ENCODE measurements at regions not wholly inside any gene's neighbourhood (a gene's known extent, or its start where the extent isn't known, plus 50 kb on each side); places are given as distances from the start of the nearest gene placed in this dataset.
A peak's percentile ranks its signal among the peaks of the same experiment; 100 is the strongest.

GRCh38 chr2:128622371-128622770 lies 303.7 kb upstream of the HS6ST1 start:
- DNase-seq = no peak

- no peak for DNase-seq
These were observed 304.4 kb upstream of the HS6ST1 start for GRCh38 chr2:128622955-128623620.

- no peak for DNase-seq
These were observed 305.4 kb upstream of the HS6ST1 start for GRCh38 chr2:128623776-128624761.

GRCh38 chr2:128624956-128625355 lies 306.3 kb upstream of the HS6ST1 start:
- DNase-seq = no peak

GRCh38 chr2:128625421-128625820 lies 306.8 kb upstream of the HS6ST1 start:
- DNase-seq = no peak

GRCh38 chr2:128625963-128626759 lies 307.5 kb upstream of the HS6ST1 start:
- peak; percentile 35 for DNase-seq

- peak; percentile 61 for DNase-seq
These were observed 308.3 kb upstream of the HS6ST1 start for GRCh38 chr2:128626760-128627511.

- peak; percentile 9 for DNase-seq
These were observed 309.5 kb upstream of the HS6ST1 start for GRCh38 chr2:128628206-128628605.

- no peak for DNase-seq
These were observed 310.3 kb upstream of the HS6ST1 start for GRCh38 chr2:128628996-128629395.

GRCh38 chr2:128630974-128631697 lies 312.5 kb upstream of the HS6ST1 start:
- DNase-seq = no peak

- peak; percentile 18 for DNase-seq
These were observed 313.2 kb upstream of the HS6ST1 start for GRCh38 chr2:128631698-128632500.

- no peak for DNase-seq
These were observed 313.8 kb upstream of the HS6ST1 start for GRCh38 chr2:128632501-128632800.

- no peak for DNase-seq
These were observed 314.8 kb upstream of the HS6ST1 start for GRCh38 chr2:128633501-128633900.

- DNase-seq = peak; percentile 17
These were observed 316.8 kb upstream of the HS6ST1 start for GRCh38 chr2:128635361-128635900.

- peak; percentile 30 for DNase-seq
These were observed 318.1 kb upstream of the HS6ST1 start for GRCh38 chr2:128636802-128637147.

GRCh38 chr2:128637481-128638155 lies 318.9 kb upstream of the HS6ST1 start:
- peak; percentile 24 for DNase-seq

- peak; percentile 41 for DNase-seq
These were observed 319.9 kb upstream of the HS6ST1 start for GRCh38 chr2:128638341-128639119.

- no peak for DNase-seq
These were observed 320.4 kb upstream of the HS6ST1 start for GRCh38 chr2:128639120-128639477.

- peak; percentile 16 for DNase-seq
These were observed 321.0 kb upstream of the HS6ST1 start for GRCh38 chr2:128639693-128640092.
